Neuron (in vitro differentiated cells): ENCODE measurements at regions not wholly inside any gene's neighbourhood (a gene's known extent, or its start where the extent isn't known, plus 50 kb on each side); places are given as distances from the start of the nearest gene placed in this dataset.
"Not testable (repeated sequence)": the region's sequence is repeated elsewhere in the genome, so short reads cannot be mapped to it uniquely, and the experiment has no call there.

ENCODE experiments used
- H2AFZ ChIP-seq: one replicate; pipeline ENCODE4 v1.6.1; 2013; ENCODE audit warnings: low read depth, mild to moderate bottlenecking, inconsistent platforms, low read length, moderate library complexity
- H3K27me3 ChIP-seq: one replicate; pipeline ENCODE4 v1.6.1; 2013; ENCODE audit warnings: low read length; ENCODE audit not compliant: insufficient read depth
- H3K36me3 ChIP-seq: one replicate; pipeline ENCODE4 v1.6.1; 2013; ENCODE audit warnings: low read length; ENCODE audit not compliant: insufficient read depth
- H3K4me1 ChIP-seq: one replicate; pipeline ENCODE4 v1.6.1; 2013; ENCODE audit warnings: low read length; ENCODE audit not compliant: insufficient read depth
- H3K4me3 ChIP-seq: 2 replicates; pipeline ENCODE4 v1.5.1; 2013; ENCODE audit warnings: mild to moderate bottlenecking, low read length, moderate library complexity
- H3K9me3 ChIP-seq: one replicate; pipeline ENCODE4 v1.6.1; 2013; ENCODE audit warnings: low read length

DNA sequence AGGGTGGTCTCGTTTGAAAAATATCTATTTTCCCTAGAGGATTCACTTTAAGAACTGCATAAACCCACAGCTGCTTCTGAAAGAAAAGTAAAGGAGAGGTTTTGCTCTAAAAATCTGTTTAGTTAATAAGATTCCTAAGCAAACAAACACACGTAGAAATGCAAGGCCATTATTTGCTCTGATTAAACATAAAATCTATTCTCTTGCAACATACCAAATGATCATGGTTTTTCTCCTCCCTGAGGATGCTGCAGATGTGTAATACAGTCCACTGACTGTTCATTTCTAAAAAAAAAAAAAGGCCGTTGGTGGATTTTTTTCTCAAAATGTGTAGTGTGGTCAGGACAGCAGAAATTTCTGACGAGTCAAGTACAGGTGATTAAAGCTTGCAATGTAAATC, 98.6 kb downstream of the BUB3 start:
- no peak overlapping the region for H3K4me3 ChIP-seq
- no peaks in the 10 kb centered on the region for H3K4me1 ChIP-seq
- H3K36me3 ChIP-seq, result no peaks in the 10 kb centered on the region
- H2AFZ ChIP-seq, result no peak overlapping the region
- no peaks in the 10 kb centered on the region for H3K27me3 ChIP-seq
- no peaks in the 10 kb centered on the region for H3K9me3 ChIP-seq

DNA sequence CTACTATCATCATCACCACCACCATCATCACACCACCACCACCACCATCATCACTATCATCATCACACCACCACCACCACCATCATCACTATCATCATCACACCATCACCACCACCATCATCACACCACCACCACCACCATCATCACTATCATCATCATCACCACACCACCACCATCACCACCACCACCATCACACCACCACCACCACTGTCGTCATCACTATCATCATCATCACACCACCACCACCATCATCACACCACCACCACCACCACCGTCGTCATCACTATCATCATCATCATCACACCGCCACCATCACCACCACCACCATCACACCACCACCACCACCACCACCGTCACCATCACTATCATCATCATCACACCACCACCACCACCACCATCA, 100.1 kb downstream of the BUB3 start:
- not testable (repeated sequence) for H3K4me1 ChIP-seq, H3K4me3 ChIP-seq, H3K27me3 ChIP-seq, H2AFZ ChIP-seq, H3K9me3 ChIP-seq, H3K36me3 ChIP-seq

DNA sequence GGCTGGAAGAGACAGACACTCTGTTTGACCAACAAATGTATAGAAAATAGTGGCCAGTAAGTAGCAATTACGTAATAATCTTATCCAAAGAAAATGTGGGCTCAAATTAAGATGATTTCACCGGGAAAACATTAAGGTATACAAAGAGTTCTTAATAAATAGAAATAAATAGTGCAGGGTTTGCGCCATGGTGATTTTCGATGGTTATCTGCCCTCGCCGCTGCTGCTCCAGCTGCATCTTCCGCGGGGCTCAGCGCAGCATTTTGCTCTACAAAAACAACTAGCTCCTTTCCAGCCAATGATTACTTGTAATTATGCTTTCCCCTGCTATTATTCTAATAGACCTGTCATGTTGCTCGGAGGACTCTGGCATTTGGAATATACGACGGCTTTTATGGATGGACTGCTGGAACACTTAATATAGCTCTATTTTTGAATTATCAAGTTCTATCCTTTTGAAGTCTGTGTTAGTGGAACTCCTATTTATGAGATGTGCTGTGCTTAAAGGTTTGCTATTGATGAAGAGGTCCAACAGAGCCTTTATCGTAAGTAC, 103.8 kb downstream of the BUB3 start:
- H3K4me3 ChIP-seq, result no peak overlapping the region
- no peaks in the 10 kb centered on the region for H3K4me1 ChIP-seq
- H3K27me3 ChIP-seq, result no peaks in the 10 kb centered on the region
- H2AFZ ChIP-seq, result no peak overlapping the region
- no peaks in the 10 kb centered on the region for H3K9me3 ChIP-seq
- H3K36me3 ChIP-seq, result no peaks in the 10 kb centered on the region

DNA sequence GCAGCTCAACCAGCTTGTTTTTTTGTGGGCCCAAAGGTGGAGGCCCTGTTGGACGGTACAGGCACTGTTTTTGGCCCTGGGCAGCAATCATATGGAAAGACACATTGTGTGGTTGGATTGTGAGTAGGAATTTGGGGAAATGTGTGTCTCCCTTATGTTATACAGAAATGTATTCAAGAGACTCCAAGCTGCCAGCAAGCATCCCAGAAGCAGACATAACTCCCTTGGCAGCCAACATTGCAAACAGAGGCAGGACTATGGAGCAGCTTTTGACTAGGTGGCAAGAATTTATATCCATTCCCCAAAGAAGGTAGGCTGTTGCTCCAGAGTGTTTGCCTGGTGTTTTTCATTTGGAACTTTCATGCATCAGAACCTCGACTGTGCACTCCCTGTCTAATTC, 104.9 kb downstream of the BUB3 start:
- Histone ChIP-seq H3K4me3 (no peak overlapping the region), H2AFZ (no peak overlapping the region), H3K4me1 (no peaks in the 10 kb centered on the region), H3K9me3 (no peaks in the 10 kb centered on the region), H3K27me3 (no peaks in the 10 kb centered on the region), H3K36me3 (no peaks in the 10 kb centered on the region)

DNA sequence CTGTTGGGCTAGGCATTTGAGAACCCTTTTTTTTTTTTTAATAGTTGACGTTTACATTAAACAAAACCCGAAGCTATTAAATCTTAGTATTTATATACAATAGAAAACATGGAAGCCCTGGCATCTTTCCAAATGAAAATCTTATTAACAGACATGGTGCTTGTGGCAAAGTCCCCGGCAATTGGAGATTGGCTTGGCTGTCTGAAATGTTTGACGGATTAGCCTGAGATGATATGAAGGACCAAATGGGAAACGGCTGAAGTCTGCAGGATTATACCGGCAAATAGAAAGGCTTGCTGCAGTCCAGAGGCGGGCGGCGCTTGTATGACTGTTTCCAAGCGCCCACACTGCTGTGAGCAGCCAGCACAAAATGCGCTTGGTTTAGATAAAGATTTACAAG, 105.6 kb downstream of the BUB3 start:
- H3K4me3 ChIP-seq, result no peak overlapping the region
- H3K4me1 ChIP-seq, result no peaks in the 10 kb centered on the region
- H3K9me3 ChIP-seq, result no peaks in the 10 kb centered on the region
- no peaks in the 10 kb centered on the region for H3K36me3 ChIP-seq
- H3K27me3 ChIP-seq, result no peaks in the 10 kb centered on the region
- no peak overlapping the region for H2AFZ ChIP-seq

DNA sequence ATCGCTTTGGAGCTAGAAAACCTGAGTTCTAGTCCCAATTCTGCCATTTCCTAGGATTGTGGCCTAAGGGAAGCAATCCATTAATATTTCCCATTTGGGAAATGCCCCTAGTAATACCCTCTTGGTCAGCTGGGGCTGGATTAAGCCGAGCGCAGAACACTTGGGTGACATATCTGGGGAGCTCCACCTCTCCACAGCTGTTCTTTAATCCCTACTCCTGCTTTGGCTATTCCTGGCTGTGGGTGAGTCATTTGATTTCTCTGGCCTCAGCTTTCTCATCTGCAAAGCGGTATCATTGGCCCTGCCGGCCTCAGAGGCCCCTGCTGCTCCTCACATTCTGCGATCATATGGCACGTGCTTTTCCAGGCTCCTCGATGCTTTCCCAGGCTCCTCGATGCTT, 108.3 kb downstream of the BUB3 start:
- Histone ChIP-seq H3K4me3 (no peak overlapping the region), H3K4me1 (no peaks in the 10 kb centered on the region), H3K9me3 (no peaks in the 10 kb centered on the region), H3K36me3 (no peaks in the 10 kb centered on the region), H2AFZ (no peak overlapping the region), H3K27me3 (no peaks in the 10 kb centered on the region)

DNA sequence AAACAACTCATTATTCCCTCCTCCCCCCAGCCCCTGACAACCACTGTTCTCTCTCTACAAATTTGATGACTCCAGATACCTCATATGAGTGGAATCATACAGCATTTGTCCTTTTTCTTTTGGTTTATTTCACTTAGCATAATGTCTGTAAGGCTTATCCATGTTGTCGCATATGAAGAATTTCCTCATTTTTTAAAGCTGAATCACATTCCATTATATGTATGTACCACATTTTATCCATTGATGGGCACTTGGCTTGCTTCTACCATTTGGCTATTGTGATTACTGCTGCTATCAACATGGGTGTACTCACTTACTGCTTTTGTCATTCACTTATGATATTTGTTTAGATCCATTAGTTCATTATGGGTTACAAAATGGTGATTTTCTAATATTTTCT, 112.8 kb downstream of the BUB3 start:
- H3K27me3 ChIP-seq, result no peaks in the 10 kb centered on the region
- H2AFZ ChIP-seq, result no peak overlapping the region
- H3K36me3 ChIP-seq, result no peaks in the 10 kb centered on the region
- no peak overlapping the region for H3K4me3 ChIP-seq
- no peaks in the 10 kb centered on the region for H3K9me3 ChIP-seq
- H3K4me1 ChIP-seq, result no peaks in the 10 kb centered on the region

DNA sequence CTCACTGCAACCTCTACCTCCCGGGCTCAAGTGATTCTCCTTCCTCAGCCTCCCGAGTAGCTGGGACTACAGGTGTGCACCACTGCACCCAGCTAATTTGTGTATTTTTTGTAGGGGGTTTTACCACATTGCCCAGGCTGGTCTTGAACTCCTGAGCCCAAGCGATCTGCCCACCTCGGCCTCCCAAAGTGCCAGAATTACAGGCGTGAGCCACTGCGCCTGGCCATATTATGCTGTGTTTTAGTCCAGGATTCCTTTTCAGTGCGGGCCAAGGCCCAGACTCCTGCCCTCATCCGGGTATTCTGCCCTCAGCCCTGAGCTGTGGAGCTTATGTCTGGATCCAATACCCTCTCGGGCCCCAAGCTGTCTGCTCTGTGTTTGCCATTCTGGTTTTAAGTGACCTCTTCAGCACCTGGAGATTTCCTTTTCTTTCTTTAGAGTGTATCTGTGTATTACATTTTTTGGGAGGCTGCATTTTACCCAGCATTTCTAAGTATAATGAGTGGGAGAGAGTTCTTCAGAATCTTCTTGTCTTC, 114.9 kb downstream of the BUB3 start:
- H3K27me3 ChIP-seq, result no peaks in the 10 kb centered on the region
- H2AFZ ChIP-seq, result no peak overlapping the region
- no peak overlapping the region for H3K4me3 ChIP-seq
- H3K36me3 ChIP-seq, result no peaks in the 10 kb centered on the region
- no peaks in the 10 kb centered on the region for H3K4me1 ChIP-seq
- no peaks in the 10 kb centered on the region for H3K9me3 ChIP-seq

DNA sequence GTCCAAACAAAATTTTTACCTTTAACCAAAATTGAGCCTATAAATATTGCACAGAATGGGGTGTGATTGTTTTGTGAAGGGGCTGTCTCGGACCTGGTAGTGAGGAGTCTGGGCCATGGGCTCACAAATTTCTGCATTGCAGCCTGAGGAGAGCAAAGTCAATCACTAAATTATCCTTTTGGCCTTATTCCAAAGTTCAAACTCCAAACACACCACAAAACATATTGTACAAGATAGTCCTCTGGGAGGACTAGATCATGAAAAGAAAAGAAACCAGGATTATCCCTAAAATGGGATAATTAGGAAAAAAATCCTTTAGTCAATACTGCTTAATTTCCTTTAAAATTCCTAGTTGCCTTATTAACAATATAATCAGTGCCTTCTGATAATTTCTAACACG, 115.5 kb downstream of the BUB3 start:
- Histone ChIP-seq H3K4me1 (no peaks in the 10 kb centered on the region), H3K9me3 (no peaks in the 10 kb centered on the region), H3K36me3 (no peaks in the 10 kb centered on the region), H2AFZ (no peak overlapping the region), H3K27me3 (no peaks in the 10 kb centered on the region), H3K4me3 (no peak overlapping the region)

DNA sequence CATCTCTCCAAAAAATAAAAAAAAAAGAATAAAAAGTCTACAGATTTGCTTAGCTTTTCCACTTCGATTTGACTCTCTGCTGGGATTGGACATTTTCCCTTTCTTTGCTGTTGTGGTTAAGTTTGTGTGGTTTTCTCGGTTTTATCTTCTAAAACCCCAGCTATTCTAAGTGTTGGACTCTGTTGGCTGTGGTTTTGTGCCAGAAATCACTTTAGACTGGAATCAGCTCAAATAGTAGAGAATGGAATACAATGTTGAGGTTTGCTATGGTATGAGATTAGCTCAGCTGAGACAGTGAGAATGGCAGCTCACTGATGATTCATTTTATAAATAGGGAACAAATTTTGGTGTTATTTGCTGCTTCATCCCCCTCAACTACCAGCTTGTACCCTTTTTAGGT, 116.0 kb downstream of the BUB3 start:
- no peaks in the 10 kb centered on the region for H3K4me1 ChIP-seq

DNA sequence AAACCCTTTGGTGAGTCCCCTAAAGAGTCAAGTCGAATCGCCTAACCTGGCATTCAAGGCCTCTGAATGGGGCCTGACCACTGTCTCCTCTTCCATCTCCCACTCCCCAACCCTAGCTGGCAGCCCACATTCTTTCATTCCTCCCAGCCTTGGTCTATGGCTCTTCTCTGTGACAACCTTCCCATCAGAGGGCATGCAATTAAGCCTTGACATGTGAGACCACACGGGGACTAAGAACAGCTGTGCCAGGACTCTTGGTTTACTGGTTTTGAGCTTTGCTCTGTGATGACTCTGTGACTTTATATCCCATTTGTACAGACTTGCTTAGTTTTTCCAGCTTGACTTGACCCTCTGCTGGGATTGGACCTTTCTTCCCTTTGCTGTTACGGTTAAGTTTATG, 116.6 kb downstream of the BUB3 start:
- Histone ChIP-seq H3K9me3 (no peaks in the 10 kb centered on the region), H3K36me3 (no peaks in the 10 kb centered on the region), H3K27me3 (peaks cover 3% of the 10 kb centered on the region), H3K4me1 (no peaks in the 10 kb centered on the region), H3K4me3 (no peak overlapping the region), H2AFZ (no peak overlapping the region)

More for the DNA sequence above, 116.0 kb downstream of the BUB3 start:
- H3K36me3 ChIP-seq, result no peaks in the 10 kb centered on the region
- H2AFZ ChIP-seq, result no peak overlapping the region
- no peaks in the 10 kb centered on the region for H3K9me3 ChIP-seq
- H3K4me3 ChIP-seq, result no peak overlapping the region
- H3K27me3 ChIP-seq, result no peaks in the 10 kb centered on the region

DNA sequence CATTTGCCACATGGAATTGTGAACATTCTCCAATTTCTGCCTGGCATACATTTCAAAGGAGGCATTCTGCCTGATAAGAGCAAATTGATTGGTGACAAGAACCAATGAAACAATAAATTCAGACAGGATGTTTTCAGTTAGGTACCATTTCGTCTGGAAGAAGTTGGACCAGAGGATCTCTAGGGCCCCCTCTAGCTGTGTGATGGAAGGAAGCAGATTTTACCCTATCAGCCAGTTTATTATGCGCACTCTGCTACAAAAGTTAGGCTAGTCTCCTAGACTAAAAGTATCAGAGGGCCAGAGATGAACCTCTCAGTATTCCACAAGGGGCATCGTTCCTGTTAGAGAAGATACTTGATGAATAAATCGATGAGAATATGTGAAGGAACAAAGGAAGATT, 118.0 kb downstream of the BUB3 start:
- H3K9me3 ChIP-seq, result no peaks in the 10 kb centered on the region
- no peaks in the 10 kb centered on the region for H3K4me1 ChIP-seq
- H2AFZ ChIP-seq, result no peak overlapping the region
- H3K36me3 ChIP-seq, result no peaks in the 10 kb centered on the region
- peaks cover 3% of the 10 kb centered on the region for H3K27me3 ChIP-seq
- H3K4me3 ChIP-seq, result no peak overlapping the region

DNA sequence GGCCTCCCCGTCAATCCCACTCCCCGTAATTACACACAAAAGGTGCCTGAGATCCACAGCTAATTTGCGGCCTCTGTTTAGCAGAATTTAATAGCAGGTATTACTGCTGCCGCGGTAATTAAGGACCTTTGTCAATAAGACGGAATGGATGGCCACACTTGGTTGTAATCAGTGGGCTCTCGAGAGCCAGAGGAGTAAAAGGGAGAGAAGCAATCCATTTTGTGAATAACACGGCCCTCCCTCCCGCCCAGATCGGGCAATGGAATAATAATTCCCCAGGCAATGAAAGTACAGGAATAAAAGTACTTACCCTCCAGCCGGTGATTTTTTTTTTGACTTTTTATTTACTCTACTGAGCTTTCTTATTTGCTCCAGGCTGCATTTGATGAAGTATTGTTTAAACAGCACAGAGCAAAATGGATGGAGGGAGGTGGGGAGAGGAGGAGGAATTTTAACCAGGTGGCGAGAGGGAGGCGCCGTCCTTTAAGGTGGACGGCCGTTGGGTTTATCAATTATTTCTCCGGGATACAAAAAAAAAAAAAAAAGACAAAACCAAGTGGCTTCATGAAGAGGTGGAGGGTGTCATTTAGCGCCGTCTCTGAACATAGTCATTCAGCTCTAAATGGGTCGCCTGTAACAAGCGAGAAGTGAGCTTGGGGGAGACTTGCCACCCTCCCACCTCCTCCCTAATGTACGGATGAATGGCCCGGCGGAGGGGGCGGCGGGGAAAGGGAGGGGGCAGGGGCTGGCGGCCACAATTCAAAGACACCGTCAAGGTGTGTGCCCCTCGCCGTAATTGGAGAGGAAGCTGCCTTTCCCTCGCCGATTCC, 120.3 kb downstream of the BUB3 start:
- Histone ChIP-seq H3K36me3 (no peaks in the 10 kb centered on the region), H3K27me3 (peaks cover 3% of the 10 kb centered on the region), H3K4me1 (no peaks in the 10 kb centered on the region), H3K4me3 (no peak overlapping the region), H2AFZ (no peak overlapping the region), H3K9me3 (no peaks in the 10 kb centered on the region)
